ENCODE measurements at regions not wholly inside any gene's neighbourhood (a gene's known extent, or its start where the extent isn't known, plus 50 kb on each side); places are given as distances from the start of the nearest gene placed in this dataset.
"Not testable (repeated sequence)": the region's sequence is repeated elsewhere in the genome, so short reads cannot be mapped to it uniquely, and the experiment has no call there.

GRCh38 chr14:98919434-98919833 lies 352.6 kb downstream of the BCL11B start:
- DNase-seq: no peak

GRCh38 chr14:98921306-98921705 lies 350.7 kb downstream of the BCL11B start:
- not testable (repeated sequence) for DNase-seq

- no peak for DNase-seq
Measured at GRCh38 chr14:98923596-98923995, 348.4 kb downstream of the BCL11B start.

- DNase-seq: no peak
Measured at GRCh38 chr14:98924046-98924445, 348.0 kb downstream of the BCL11B start.

- DNase-seq: no peak
Measured at GRCh38 chr14:98925354-98926040, 346.5 kb downstream of the BCL11B start.

- no peak for DNase-seq
Measured at GRCh38 chr14:98926146-98926545, 345.9 kb downstream of the BCL11B start.

GRCh38 chr14:98926801-98927200 lies 345.2 kb downstream of the BCL11B start:
- DNase-seq: no peak

GRCh38 chr14:98927986-98928385 lies 344.0 kb downstream of the BCL11B start:
- DNase-seq: no peak

- DNase-seq: no peak
Measured at GRCh38 chr14:98928418-98928817, 343.6 kb downstream of the BCL11B start.

GRCh38 chr14:98931126-98931525 lies 340.9 kb downstream of the BCL11B start:
- DNase-seq: no peak

GRCh38 chr14:98931911-98932310 lies 340.1 kb downstream of the BCL11B start:
- peak; percentile 38 for DNase-seq

- DNase-seq: no peak
Measured at GRCh38 chr14:98932431-98933325, 339.3 kb downstream of the BCL11B start.

GRCh38 chr14:98934569-98934968 lies 337.4 kb downstream of the BCL11B start:
- not testable (repeated sequence) for DNase-seq

- DNase-seq: no peak
Measured at GRCh38 chr14:98935921-98936320, 336.1 kb downstream of the BCL11B start.

- no peak for DNase-seq
Measured at GRCh38 chr14:98937021-98937420, 335.0 kb downstream of the BCL11B start.

GRCh38 chr14:98937712-98938505 lies 334.1 kb downstream of the BCL11B start:
- DNase-seq: no peak

GRCh38 chr14:98940693-98941437 lies 331.1 kb downstream of the BCL11B start:
- DNase-seq: no peak

- no peak for DNase-seq
Measured at GRCh38 chr14:98941481-98941880, 330.5 kb downstream of the BCL11B start.

- no peak for DNase-seq
Measured at GRCh38 chr14:98943907-98944306, 328.1 kb downstream of the BCL11B start.

GRCh38 chr14:98944989-98945388 lies 327.0 kb downstream of the BCL11B start:
- DNase-seq: no peak

- DNase-seq: no peak
Measured at GRCh38 chr14:98945611-98946570, 326.1 kb downstream of the BCL11B start.
